ENCODE measurements at regions not wholly inside any gene's neighbourhood (a gene's known extent, or its start where the extent isn't known, plus 50 kb on each side); places are given as distances from the start of the nearest gene placed in this dataset.

DNA sequence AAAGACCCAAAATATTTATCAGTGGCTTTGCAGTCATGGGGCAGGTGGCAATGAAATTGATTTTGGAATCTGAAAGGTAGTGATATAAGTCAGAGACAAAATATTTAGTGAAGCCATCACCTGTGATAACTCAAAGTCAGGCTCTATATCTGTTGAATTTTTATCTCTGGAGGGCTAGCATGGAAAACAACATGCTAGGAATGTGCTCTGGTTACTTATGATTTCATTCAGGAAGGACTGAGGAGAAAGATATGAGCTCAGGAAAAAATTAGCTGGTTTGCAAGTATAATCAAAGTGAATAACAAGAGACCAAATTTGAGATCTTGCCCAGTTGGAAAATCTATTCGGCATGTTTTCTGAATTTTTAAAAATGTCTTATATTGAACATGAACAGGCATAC, 364.6 kb upstream of the LRRC7 start:
- DNase-seq = peak in 1 of 2 donors; percentile 55
- Histone ChIP-seq H3K36me3 (ENCODE audit: control insufficient read depth in 1 of 2, insufficient read depth in 2 of 2, low read length in 2 of 2) (no peaks in the 10 kb centered on the region), H3K9me3 (ENCODE audit: insufficient read depth, low read depth, low read length) (no peaks in the 10 kb centered on the region), H3K4me1 (ENCODE audit: control insufficient read depth in 1 of 2, insufficient read depth in 2 of 2, low read length in 2 of 2) (no peaks in the 10 kb centered on the region), H4K8ac (ENCODE audit: low read depth, low read length) (no peak overlapping the region), H3K27me3 (ENCODE audit: insufficient read depth, low read length) (no peaks in the 10 kb centered on the region), H3K18ac (ENCODE audit: low read length) (no peak overlapping the region), H4K91ac (ENCODE audit: low read depth, low read length) (no peak overlapping the region), H4K12ac (ENCODE audit: low read depth, low read length) (no peak overlapping the region), H3K4me2 (ENCODE audit: low read length) (no peak overlapping the region), H2BK120ac (ENCODE audit: insufficient read depth, low read length, poor library complexity) (no peak overlapping the region), H2AK5ac (ENCODE audit: low read length) (no peak overlapping the region), H3K4me3 (ENCODE audit: low read depth, low read length) (no peak overlapping the region), H3K14ac (ENCODE audit: low read length) (no peak overlapping the region), H3K27ac (ENCODE audit: low read depth, low read length) (no peak overlapping the region), H3K4ac (ENCODE audit: low read depth, low read length) (no peak overlapping the region), H2BK5ac (ENCODE audit: low read depth, low read length, poor library complexity) (no peak overlapping the region), H2BK12ac (ENCODE audit: low read length) (no peak overlapping the region), H3K79me1 (ENCODE audit: low read length) (no peaks in the 10 kb centered on the region), H3K23ac (ENCODE audit: low read length) (no peak overlapping the region), H3K79me2 (ENCODE audit: control insufficient read depth, insufficient read depth, low read length, poor library complexity) (no peaks in the 10 kb centered on the region), H3K9ac (ENCODE audit: low read length) (no peak overlapping the region), H2AFZ (ENCODE audit: insufficient read depth, low read length, poor library complexity) (no peak overlapping the region)
- WGBS (ENCODE audit: extremely low coverage, insufficient coverage, insufficient read length) = no CpG with 5 or more reads among the region's 1 CpG

DNA sequence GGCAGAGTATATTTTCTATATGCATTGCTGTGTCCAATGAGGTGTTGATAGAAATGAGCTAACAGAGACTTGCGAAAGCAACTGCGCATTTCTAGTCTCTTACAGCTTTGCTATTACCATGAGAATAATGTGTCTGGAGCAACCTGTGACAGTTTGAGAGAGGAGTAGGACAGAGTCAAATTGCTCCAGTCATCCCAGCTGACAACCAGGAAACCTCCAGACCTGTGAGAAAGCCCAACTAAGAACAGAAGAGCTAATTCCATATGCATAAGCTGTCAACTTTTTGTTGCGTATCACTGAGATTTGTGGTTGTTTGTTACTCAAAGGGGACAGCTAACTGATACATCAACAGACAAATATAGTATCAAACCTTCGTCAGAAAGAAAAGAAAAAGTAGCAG, 354.1 kb upstream of the LRRC7 start:
- no peak overlapping the region for H4K12ac ChIP-seq (ENCODE audit: low read depth, low read length)
- no peak overlapping the region for H2BK5ac ChIP-seq (ENCODE audit: low read depth, low read length, poor library complexity)
- no peak overlapping the region for H3K14ac ChIP-seq (ENCODE audit: low read length)
- no peak overlapping the region for H2AK5ac ChIP-seq (ENCODE audit: low read length)
- H2AFZ ChIP-seq (ENCODE audit: insufficient read depth, low read length, poor library complexity) = no peak overlapping the region
- no peak overlapping the region for H2BK120ac ChIP-seq (ENCODE audit: insufficient read depth, low read length, poor library complexity)
- H3K27ac ChIP-seq (ENCODE audit: low read depth, low read length) = no peak overlapping the region
- no peak overlapping the region for H3K9ac ChIP-seq (ENCODE audit: low read length)
- H3K23ac ChIP-seq (ENCODE audit: low read length) = no peak overlapping the region
- H3K79me2 ChIP-seq (ENCODE audit: control insufficient read depth, insufficient read depth, low read length, poor library complexity) = no peaks in the 10 kb centered on the region
- H3K4ac ChIP-seq (ENCODE audit: low read depth, low read length) = no peak overlapping the region
- no peak overlapping the region for H4K91ac ChIP-seq (ENCODE audit: low read depth, low read length)
- H2BK12ac ChIP-seq (ENCODE audit: low read length) = no peak overlapping the region
- no peak overlapping the region for H3K18ac ChIP-seq (ENCODE audit: low read length)
- no peak overlapping the region for H4K8ac ChIP-seq (ENCODE audit: low read depth, low read length)
- no peaks in the 10 kb centered on the region for H3K4me1 ChIP-seq (ENCODE audit: control insufficient read depth in 1 of 2, insufficient read depth in 2 of 2, low read length in 2 of 2)
- WGBS (ENCODE audit: extremely low coverage, insufficient coverage, insufficient read length) = no CpG with 5 or more reads among the region's 4 CpGs
- H3K4me2 ChIP-seq (ENCODE audit: low read length) = no peak overlapping the region
- H3K36me3 ChIP-seq (ENCODE audit: control insufficient read depth in 1 of 2, insufficient read depth in 2 of 2, low read length in 2 of 2) = no peaks in the 10 kb centered on the region
- H3K9me3 ChIP-seq (ENCODE audit: insufficient read depth, low read depth, low read length) = no peaks in the 10 kb centered on the region
- no peak overlapping the region for H3K4me3 ChIP-seq (ENCODE audit: low read depth, low read length)
- H3K27me3 ChIP-seq (ENCODE audit: insufficient read depth, low read length) = no peaks in the 10 kb centered on the region
- no peaks in the 10 kb centered on the region for H3K79me1 ChIP-seq (ENCODE audit: low read length)
- no peak for DNase-seq

DNA sequence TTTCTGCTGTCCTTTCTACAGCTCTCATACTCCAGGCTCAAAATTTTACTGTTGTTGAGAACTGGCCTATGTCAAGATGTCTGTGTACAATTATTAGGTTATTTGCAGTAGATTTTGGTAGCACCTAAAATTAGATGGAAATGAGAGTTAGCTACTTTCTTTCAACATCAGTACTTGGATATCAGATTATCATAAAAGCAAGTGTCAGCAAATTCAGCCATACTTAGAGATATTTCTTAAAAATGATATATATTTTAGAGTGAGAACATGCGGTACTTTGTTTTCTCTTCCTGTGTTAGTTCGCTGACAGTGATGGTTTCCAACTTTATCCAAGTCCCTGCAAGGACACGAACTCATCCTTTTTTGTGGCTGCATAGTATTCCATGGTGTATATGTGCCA, 351.8 kb upstream of the LRRC7 start:
- H3K9me3 ChIP-seq (ENCODE audit: insufficient read depth, low read depth, low read length) = no peaks in the 10 kb centered on the region
- no peak for DNase-seq
- H2AFZ ChIP-seq (ENCODE audit: insufficient read depth, low read length, poor library complexity) = no peak overlapping the region
- H3K18ac ChIP-seq (ENCODE audit: low read length) = no peak overlapping the region
- no peak overlapping the region for H3K4me3 ChIP-seq (ENCODE audit: low read depth, low read length)
- no peak overlapping the region for H4K12ac ChIP-seq (ENCODE audit: low read depth, low read length)
- H2BK12ac ChIP-seq (ENCODE audit: low read length) = no peak overlapping the region
- no peak overlapping the region for H2AK5ac ChIP-seq (ENCODE audit: low read length)
- H3K23ac ChIP-seq (ENCODE audit: low read length) = no peak overlapping the region
- H3K79me2 ChIP-seq (ENCODE audit: control insufficient read depth, insufficient read depth, low read length, poor library complexity) = no peaks in the 10 kb centered on the region
- no peaks in the 10 kb centered on the region for H3K4me1 ChIP-seq (ENCODE audit: control insufficient read depth in 1 of 2, insufficient read depth in 2 of 2, low read length in 2 of 2)
- H2BK5ac ChIP-seq (ENCODE audit: low read depth, low read length, poor library complexity) = no peak overlapping the region
- H4K91ac ChIP-seq (ENCODE audit: low read depth, low read length) = no peak overlapping the region
- H4K8ac ChIP-seq (ENCODE audit: low read depth, low read length) = no peak overlapping the region
- H3K27me3 ChIP-seq (ENCODE audit: insufficient read depth, low read length) = no peaks in the 10 kb centered on the region
- H3K9ac ChIP-seq (ENCODE audit: low read length) = no peak overlapping the region
- no peak overlapping the region for H3K27ac ChIP-seq (ENCODE audit: low read depth, low read length)
- no peak overlapping the region for H3K4ac ChIP-seq (ENCODE audit: low read depth, low read length)
- no peak overlapping the region for H2BK120ac ChIP-seq (ENCODE audit: insufficient read depth, low read length, poor library complexity)
- H3K4me2 ChIP-seq (ENCODE audit: low read length) = no peak overlapping the region
- no peaks in the 10 kb centered on the region for H3K79me1 ChIP-seq (ENCODE audit: low read length)
- no CpG with 5 or more reads among the region's 3 CpGs for WGBS (ENCODE audit: extremely low coverage, insufficient coverage, insufficient read length)
- no peaks in the 10 kb centered on the region for H3K36me3 ChIP-seq (ENCODE audit: control insufficient read depth in 1 of 2, insufficient read depth in 2 of 2, low read length in 2 of 2)
- H3K14ac ChIP-seq (ENCODE audit: low read length) = no peak overlapping the region

DNA sequence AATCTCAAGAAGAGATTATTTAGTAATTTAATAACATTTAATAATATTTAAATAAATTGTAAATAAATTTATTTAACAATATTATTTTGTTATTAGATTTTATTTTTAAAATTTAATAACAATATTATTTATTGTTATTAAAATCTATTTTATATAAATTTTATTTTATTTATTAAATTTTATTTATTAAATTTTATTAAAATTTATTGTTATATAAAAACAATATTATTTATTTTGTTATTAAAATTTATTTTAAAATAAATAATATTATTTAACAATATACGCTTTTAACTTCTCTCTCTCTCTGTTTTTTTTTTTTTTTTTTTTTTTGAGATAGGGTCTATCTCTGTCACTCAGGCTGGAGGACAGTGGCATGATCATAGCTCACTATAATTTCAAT, 347.1 kb upstream of the LRRC7 start:
- Histone ChIP-seq H3K27me3 (ENCODE audit: insufficient read depth, low read length) (no peaks in the 10 kb centered on the region), H3K4me2 (ENCODE audit: low read length) (no peak overlapping the region), H3K36me3 (ENCODE audit: control insufficient read depth in 1 of 2, insufficient read depth in 2 of 2, low read length in 2 of 2) (no peaks in the 10 kb centered on the region), H3K18ac (ENCODE audit: low read length) (no peak overlapping the region), H3K4me3 (ENCODE audit: low read depth, low read length) (no peak overlapping the region), H4K12ac (ENCODE audit: low read depth, low read length) (no peak overlapping the region), H3K23ac (ENCODE audit: low read length) (no peak overlapping the region), H3K9me3 (ENCODE audit: insufficient read depth, low read depth, low read length) (no peaks in the 10 kb centered on the region), H3K79me1 (ENCODE audit: low read length) (no peaks in the 10 kb centered on the region), H2AFZ (ENCODE audit: insufficient read depth, low read length, poor library complexity) (no peak overlapping the region), H4K91ac (ENCODE audit: low read depth, low read length) (no peak overlapping the region), H2BK12ac (ENCODE audit: low read length) (no peak overlapping the region), H3K79me2 (ENCODE audit: control insufficient read depth, insufficient read depth, low read length, poor library complexity) (no peaks in the 10 kb centered on the region), H3K27ac (ENCODE audit: low read depth, low read length) (no peak overlapping the region), H2BK5ac (ENCODE audit: low read depth, low read length, poor library complexity) (no peak overlapping the region), H3K4ac (ENCODE audit: low read depth, low read length) (no peak overlapping the region), H2BK120ac (ENCODE audit: insufficient read depth, low read length, poor library complexity) (no peak overlapping the region), H2AK5ac (ENCODE audit: low read length) (no peak overlapping the region), H3K9ac (ENCODE audit: low read length) (no peak overlapping the region), H3K4me1 (ENCODE audit: control insufficient read depth in 1 of 2, insufficient read depth in 2 of 2, low read length in 2 of 2) (no peaks in the 10 kb centered on the region), H4K8ac (ENCODE audit: low read depth, low read length) (no peak overlapping the region), H3K14ac (ENCODE audit: low read length) (no peak overlapping the region)
- no CpG with 5 or more reads among the region's 1 CpG for WGBS (ENCODE audit: extremely low coverage, insufficient coverage, insufficient read length)
- DNase-seq = no peak

All from trophoblast cell (in vitro differentiated cells and primary cell).